ENCODE measurements at regions not wholly inside any gene's neighbourhood (a gene's known extent, or its start where the extent isn't known, plus 50 kb on each side); places are given as distances from the start of the nearest gene placed in this dataset.

- no peak for DNase-seq (ENCODE audit: low read depth)
Measured at GRCh38 chr1:18015719-18016118, 91.9 kb upstream of the IGSF21 start.

DNA sequence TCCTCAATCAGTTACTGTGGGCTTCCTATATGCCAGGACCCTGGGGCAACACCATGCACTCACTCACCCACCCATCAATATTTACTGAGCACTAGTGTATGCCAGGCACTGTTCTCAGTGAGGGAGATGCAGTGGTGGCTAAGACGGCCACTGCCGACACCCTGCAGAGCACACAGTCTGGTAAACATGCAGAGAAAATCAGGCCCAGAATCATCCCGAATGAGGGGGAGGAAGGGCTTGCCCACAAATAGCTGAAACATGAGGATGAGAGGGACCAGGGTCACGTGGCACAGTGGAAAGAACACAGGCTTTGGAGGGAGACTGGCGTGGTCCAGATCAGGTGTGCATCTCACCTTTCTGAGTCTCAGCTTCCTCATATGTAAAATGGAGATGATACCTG, 89.2 kb upstream of the IGSF21 start:
- DNase-seq (ENCODE audit: low read depth), result no peak

- DNase-seq (ENCODE audit: low read depth), result no peak
Measured at GRCh38 chr1:18020021-18020817, 87.4 kb upstream of the IGSF21 start.

DNA sequence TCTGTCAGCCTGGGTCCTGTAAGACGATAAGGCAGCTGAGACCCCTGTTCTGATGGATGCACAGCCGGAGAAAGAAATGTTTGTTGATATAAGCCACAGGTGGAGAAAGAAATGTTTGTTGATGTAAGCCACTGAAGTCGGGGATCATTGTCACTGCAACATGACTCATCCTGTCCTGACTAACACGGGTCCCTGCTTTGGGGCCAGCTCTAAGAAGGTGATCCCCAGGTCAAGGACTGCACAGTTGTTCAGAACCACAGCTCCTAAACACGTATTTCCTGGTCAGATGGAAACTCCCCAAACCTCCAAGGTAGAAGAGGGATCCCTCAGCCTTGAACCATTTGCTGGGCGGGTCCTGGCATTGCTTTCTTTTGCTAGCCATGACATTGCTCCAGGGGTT, 86.4 kb upstream of the IGSF21 start:
- DNase-seq (ENCODE audit: low read depth), result no peak

DNA sequence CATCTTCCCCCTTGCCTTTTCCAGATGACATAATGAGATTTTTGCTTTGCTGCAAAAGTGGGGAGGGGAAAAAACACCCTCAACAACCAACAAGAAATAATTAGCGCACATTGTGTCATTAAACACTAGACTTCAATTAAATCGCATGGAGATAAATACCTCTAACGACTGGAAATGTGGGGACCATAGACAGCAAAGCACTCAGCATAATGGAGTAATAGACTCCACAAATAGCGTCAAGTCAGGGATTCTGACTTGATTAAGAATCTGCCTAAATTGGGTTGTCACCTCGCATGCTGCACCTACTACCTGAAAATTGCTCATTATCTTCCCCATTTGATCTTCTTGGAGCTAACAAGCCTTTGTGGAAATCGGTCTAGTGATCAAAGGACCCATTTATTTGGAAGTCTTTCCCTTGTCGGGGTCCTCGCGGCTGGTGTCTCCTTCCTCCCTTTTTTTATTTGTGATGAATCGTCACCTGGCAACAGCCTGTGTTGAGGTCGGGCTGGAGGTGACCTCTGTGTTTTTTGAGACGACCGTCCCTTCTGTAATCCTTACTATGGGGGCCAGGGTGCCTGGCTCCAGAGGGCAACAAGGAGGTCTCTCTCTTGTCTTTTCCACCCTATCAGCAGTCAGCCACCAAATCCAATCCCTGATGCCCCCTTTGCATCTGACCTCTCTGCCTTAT, 75.3 kb upstream of the IGSF21 start:
- no peak for DNase-seq (ENCODE audit: low read depth)

DNA sequence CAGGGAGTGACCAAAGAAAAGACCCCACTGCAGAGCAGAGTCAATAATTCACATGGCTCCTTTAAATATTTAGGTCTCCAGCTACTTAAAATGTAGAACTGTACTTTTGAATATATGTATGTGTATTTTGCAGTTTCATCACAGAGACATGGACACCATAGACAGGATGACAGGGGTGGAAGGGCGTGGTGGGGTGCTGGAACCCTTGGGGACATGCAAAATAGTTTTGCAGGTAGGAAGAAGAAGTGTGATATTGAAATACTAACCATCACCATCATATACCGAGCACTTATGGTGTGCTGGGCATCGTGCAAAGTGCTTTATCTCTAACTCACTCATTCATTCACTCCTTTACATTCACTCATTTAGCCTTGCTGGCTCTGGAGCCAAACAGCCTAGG, 72.5 kb upstream of the IGSF21 start:
- no peak for DNase-seq (ENCODE audit: low read depth)

DNA sequence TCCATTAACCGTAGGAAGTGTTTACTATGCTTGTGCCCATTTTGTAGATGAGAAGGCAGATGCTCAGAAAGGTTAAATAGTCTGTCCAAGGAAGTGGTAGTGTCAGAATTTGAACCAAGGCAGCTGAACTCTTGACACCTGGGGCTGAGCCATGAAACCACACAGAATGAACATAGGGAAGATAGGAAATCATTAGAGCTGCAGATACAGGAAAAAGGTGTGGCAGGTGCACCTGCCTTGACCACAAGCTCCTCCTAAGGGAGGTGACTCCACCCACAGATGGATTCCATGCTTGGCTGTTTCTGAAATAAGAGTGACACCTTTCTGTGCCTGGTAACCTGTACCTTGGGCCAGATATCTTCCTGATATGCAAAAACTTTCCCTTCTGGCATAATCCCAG, 69.9 kb upstream of the IGSF21 start:
- DNase-seq (ENCODE audit: low read depth), result no peak

DNA sequence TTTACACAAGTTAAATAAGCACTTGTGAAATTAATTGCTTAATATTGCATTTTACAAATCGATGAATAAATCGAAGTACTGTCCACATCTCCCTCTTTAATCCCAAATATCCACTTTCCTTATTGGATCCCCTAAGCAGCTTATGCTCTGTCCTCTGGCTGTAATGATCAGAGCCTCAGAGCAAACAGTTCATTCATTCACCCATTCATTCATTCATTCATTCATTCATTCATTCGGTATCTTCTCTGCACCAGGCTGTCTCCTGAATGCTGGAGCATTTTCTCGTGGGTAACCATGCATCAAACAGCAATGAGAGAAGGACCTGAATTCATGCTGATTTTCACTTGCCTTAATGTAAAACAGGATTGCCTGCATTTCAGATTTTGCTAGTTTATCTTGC, 69.5 kb upstream of the IGSF21 start:
- DNase-seq (ENCODE audit: low read depth), result no peak

- DNase-seq (ENCODE audit: low read depth), result no peak
Measured at GRCh38 chr1:18039102-18039501, 68.5 kb upstream of the IGSF21 start.

DNA sequence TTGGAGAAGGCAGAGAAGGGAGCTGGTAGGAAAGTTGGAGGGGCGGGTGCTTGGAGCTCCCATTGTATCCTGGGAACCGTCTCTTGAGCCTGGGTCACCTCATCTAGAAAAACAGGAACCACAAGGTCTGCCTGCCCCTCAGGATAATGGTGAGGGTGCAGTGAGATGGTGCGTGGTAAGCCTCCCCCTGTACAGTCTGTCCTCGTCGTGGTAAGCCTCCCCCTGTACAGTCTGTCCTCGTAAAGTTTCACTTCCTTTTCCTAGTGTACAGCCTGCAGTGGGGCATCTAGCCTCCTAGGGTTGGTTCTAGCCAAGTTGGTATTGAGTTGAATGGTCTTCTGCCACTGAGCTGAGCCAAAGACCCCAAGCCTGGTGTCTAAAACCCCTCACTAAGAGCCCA, 66.5 kb upstream of the IGSF21 start:
- no peak for DNase-seq (ENCODE audit: low read depth)

- DNase-seq (ENCODE audit: low read depth), result no peak
Measured at GRCh38 chr1:18041685-18042355, 65.8 kb upstream of the IGSF21 start.

GRCh38 chr1:18043871-18044270, 63.7 kb upstream of the IGSF21 start:
- DNase-seq (ENCODE audit: low read depth), result no peak

DNA sequence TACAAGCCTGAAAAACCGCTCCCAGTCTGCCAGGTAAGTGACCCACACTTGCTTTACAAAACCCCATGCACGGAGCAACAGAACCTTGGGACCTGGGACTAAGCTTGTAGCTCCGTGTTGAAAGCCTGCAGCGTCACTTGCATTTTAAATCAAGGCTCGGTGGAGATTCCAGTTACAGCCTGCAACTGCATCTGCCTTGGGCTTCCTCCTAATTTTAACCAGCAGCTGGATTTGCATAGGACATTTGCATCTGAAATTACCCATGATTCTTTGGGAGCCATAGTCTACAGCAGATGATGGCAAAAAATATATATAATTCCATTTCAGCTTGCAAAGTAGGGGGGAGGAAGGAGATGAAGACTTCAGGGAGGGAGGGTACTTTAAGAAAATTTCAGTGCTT, 62.4 kb upstream of the IGSF21 start:
- DNase-seq (ENCODE audit: low read depth), result no peak

- DNase-seq (ENCODE audit: low read depth), result no peak
Measured at GRCh38 chr1:18045621-18046020, 62.0 kb upstream of the IGSF21 start.

DNA sequence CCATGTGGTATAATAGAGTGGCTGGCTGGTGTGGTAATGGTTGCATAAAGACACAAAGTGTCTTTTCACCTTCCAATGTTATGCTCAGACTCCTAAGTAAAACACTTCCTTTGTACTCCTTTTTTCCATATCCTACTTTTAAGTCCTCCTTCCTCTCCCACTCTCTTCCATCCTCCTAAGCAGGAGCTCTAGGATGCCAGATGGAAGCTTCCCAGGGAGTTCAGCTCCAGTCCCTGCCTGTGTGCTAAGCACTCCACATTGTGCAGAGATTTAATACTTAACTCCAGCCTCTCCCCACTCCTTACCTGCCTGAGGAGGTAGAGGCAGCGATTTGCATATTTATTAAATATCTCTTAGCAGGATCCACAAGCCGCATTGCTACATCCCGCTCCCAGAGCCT, 60.5 kb upstream of the IGSF21 start:
- no peak for DNase-seq (ENCODE audit: low read depth)

GRCh38 chr1:18049228-18049627, 58.4 kb upstream of the IGSF21 start:
- DNase-seq (ENCODE audit: low read depth), result no peak

- no peak for DNase-seq (ENCODE audit: low read depth)
Measured at GRCh38 chr1:18052671-18053070, 54.9 kb upstream of the IGSF21 start.

- DNase-seq (ENCODE audit: low read depth), result no peak
Measured at GRCh38 chr1:18055156-18055555, 52.4 kb upstream of the IGSF21 start.

DNA sequence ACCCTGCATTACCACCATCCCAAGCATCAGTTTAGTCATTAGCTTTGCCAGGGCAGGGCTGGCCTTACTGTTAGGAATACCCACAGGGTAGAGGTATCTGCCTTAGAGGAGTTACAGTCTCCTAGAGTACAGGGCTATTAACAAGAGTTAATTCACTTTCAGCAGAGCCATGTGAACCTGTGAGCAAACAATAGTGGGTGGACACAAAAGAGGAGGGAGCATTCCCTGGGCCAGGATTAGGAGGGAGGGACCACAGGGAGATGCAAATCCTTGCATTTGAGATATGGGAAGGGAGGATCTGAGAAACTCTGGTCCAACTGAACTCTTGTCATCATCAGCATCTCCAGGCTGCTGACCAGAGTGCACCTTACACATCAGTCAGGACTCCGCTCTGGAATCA, 51.1 kb upstream of the IGSF21 start:
- DNase-seq (ENCODE audit: low read depth), result no peak

DNA sequence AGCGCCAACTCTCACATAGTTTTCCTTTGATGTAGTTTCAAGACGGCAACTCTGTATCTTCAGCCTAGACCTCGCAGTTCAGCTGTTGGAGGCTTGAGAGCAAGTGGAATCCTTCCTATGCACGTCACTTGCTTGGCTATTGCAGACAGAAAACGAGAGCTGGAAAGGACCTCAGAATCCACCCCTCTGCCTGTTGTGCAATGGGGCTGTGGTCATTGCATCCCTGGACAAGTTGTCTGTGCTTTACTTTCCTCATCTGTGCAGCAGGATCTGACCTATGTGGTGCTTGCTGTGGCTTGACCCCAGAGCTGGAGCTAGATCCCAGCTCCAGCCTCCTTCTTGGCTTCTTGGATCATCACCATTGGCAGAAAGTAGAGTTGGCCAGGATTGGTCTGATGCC, 50.0 kb upstream of the IGSF21 start:
- no peak for DNase-seq (ENCODE audit: low read depth)
